HG03571 (cell line): ENCODE measurements at regions not wholly inside any gene's neighbourhood (a gene's known extent, or its start where the extent isn't known, plus 50 kb on each side); places are given as distances from the start of the nearest gene placed in this dataset.
"Not testable (repeated sequence)": the region's sequence is repeated elsewhere in the genome, so short reads cannot be mapped to it uniquely, and the experiment has no call there.

ENCODE experiments used
- ATAC-seq: cut with Tn5 transposase; IDR thresholded peaks from one replicate; pipeline ENCODE4 v1.9.1; 2021; ENCODE audit not compliant: unreplicated experiment

DNA sequence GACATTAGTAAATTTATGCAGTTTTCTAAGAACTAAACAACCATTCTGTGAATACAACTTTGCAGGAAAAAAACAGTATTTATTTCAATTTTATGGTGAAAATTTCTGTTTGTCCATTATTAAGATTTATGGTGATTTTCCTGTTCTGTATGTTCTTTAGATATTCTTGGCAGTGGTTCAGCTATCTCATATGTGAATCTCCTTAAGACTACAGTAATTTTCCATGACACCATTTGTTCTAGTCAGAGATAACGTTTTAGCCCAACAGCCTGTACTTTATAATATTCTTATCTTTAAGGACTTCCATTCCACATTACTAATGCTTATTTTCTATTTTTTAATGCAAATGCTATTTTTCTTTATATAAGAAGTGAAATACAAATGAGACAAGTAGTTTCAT, 504.0 kb downstream of the RFPL4B start:
- ATAC-seq, result no peak

DNA sequence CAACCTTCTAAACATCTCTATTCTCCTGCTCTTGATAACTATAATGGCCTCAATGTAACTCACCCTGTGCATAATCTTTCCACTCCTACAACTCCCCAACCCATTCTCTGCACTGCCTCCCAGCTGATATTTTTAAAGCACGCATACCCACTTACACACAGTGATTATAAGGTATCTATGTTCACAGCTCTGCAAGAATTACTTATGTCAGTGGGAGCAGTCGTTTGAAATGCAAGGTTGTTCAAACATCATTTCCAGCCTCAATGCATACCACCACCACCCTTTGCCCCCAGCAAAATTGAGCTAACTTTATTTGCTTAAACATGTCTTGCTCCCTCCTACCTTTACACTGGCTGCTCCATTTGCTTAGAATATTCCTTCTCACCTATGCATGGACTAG, 506.0 kb downstream of the RFPL4B start:
- no peak for ATAC-seq

DNA sequence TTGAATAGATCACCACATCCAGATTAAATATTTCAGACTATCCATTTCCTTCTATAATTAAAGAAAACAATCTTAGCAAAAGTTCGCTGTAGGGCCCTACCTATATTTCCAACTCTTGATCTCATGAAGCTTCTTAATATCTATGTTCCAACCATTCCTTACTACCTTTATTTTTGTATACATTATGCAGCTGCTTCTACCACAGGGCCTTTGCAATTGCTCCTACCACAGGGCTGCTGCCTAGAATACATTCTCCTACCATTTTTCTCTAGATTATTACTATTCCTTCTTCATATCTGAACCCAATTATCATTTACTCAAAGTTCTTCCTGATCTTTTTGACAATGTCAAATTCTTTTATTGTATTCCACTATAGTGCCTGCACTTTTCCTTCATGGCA, 516.6 kb downstream of the RFPL4B start:
- ATAC-seq, result no peak

DNA sequence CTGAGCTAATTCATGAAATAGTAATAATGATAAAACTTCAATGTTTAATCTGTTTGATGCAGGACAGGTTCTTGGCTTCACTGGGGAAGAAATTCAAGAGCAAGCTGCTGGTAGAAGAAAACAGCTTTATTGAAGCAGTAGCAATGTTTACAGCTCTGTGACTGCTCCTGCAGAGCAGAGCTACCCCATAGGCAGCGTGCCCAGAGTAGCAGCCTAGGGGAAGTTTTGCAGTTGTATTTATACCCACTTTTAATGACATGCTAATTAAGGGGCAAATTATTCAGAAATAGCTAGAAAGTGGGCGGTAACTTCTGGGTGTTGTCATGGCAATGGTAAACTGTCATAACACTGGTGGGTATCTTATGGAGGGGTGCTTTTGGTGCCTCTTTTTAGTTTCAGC, 518.0 kb downstream of the RFPL4B start:
- no peak for ATAC-seq

DNA sequence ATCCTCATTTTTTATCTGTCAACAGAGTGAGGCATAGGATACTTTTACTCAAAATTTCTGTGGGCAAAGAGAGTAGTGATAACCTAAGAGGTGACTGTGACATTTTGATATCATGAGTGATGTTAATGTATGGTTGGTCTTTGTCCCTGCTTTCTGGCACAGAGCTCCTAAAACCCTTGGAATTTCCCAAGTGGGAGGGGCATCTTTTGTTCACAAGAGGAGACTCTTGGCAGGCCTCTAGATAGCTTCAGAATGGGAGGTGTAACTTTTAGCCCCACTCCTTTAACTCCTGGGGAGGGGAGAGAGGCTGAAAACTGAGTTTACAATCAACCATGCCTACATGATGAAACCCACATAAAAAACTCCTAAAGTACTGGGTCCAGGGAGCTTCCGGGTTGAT, 527.8 kb downstream of the RFPL4B start:
- no peak for ATAC-seq

DNA sequence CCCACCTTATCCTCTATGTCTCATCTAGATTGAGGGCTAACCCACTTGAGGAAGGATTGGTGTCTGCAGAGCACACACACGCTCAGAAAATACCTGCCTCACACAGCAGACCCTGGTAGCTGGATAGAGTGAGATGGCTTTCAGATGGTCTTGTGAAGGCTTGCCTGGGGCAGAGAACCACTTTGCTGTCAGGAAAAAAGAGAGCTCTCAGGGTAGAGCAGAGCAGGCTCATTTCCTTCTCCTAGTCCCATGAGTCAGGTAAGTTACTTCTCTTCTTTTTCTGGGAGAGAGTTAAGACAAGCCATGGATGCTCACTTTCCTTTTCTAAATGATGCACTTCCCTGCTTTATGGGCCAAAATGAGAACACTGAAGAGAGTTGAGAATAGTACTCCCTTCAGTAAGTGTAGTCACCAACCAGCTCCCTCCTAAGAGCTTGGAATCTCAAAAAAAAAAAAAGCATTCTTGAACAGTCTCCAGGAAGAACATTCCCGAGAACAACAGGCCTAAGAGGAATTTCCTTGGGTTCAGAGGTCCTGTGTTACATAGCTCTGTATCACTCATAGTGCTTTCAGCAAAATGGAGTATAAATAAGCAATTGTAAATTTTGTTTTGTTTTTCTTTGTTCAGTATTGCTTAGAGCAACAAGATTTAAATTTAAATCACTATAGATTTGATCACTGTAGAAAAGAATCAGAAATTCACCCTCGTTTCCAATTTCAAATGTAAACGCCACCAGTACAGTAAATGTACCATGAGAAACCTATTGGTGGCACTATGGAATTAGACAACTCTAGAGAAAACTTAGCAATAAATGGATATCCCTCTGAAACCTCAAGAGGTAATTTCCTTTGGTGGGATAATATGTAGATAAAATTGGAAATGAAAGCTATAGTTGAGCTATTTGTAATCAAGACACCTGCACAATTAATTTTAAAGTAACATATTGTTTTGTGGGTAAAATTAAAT, 530.3 kb downstream of the RFPL4B start:
- ATAC-seq, result no peak

DNA sequence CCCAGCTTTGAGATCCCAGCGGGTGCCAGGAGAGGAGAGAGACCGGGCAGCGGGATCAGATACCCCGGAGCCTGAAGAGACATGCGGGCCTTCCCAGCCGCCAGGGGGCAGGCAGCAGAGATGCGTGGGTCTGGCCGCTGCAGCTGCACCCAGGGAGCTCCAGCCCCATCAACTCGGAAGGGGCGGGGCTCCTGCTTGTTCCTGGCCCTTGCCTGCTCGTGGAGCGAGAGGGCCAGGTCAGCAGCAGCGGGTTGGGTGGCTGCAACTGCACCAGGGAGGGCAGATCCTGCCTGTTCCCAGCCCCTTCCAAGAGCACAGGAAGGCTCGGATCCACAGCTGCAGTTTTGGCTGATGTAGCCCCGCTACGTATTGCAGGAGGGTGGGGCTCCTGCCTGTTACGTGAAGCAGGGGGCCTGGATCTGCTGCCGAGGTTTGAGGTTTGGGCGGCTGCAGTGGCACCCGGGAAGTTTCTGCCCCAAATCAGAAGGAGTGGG, 532.8 kb downstream of the RFPL4B start:
- no peak for ATAC-seq

DNA sequence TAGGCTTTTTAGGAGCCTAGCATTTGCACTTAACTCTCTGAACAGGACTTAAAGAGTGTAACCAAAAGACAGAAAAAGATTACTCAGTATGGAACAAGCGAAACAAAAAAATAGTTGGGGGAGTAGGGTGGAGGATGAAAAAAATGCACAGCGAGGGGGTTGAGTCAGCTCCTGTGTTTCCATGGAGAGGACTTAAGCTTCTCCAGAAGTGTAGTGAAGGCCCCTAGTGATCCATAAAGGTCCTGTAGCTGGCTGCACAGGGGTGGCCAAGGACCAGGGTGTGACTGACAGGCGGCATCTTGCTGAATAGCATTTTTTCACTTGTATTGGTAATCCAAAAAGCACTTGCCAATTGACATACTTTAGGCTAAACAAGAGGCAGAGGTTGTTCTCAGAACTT, 533.9 kb downstream of the RFPL4B start:
- ATAC-seq, result no peak

DNA sequence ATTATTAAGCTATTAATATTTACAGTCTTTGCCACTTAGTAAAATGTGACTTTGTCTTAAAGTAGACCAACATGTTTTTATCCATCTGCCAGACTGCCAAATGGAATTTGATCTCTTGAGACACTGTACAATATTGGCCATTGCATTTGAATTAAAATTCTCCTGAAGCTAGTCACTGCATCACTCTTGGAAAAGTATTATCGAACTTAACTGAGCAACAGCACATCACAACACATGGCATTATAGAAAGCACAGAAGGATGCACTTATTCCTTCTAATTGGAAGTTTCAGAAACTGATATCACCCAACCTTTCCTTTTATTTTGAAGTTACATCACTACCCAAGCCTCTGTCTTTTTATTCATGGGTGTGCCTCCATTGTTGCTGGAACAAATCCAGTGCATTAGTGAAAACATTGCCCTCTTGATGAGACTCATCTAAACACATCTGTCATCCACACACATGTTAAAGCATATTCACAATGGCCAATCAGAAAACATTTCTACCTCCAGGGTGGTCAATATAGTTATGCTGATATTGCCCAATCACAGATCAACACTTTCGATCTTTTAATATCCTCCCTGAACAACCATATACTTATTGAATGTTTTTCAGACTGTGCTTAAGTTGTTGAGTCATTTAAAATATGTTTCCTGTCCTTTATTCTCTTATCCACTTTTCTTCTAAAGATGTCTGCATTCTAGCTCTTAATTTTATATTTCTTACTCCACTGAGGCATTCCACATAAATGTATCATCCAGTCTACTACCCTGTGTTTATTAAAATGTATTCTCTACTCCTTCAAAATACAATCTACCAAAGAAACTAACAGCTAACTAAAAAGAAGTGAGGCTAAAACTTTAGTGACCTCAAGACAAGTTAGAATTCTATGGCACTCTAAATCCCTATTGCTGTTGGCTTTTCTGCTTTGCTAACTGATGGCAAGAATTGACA, 535.0 kb downstream of the RFPL4B start:
- no peak for ATAC-seq

DNA sequence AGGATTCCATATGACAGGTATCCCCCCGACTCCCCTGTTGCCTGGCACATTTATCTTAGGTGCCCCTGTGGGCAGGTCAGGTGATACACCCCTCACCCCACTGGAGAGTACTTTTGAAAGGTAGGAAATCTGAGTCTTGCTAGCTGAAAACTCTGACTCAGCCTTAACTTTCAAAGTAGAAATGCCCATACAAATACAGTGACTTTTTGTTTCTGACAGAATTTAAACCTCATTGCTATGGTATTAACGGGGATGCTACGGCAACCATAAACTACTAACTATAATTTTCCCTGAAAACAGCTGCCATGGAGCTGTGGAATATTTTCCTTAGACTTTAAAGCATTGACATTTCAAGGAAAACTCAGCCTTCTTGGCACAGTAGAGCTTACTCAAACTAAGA, 536.0 kb downstream of the RFPL4B start:
- no peak for ATAC-seq

DNA sequence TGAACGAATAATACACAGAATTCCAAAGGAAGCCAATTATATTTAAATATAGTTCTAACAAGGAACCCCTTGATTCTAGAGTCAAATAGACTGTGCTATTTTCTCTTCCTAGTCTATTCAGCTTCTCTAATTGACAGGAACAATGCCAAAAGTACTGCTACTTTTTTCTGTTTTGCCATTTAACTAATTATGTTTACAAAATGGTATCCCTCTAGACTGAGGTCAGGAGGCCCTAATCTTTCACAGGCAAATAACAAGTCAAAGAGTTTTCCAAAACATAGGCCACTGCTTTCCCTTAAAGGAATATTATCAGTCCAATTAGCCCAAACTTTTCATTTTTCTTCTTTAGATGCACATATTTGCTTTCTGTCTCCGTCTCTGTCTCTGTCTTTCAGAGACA, 539.3 kb downstream of the RFPL4B start:
- no peak for ATAC-seq

DNA sequence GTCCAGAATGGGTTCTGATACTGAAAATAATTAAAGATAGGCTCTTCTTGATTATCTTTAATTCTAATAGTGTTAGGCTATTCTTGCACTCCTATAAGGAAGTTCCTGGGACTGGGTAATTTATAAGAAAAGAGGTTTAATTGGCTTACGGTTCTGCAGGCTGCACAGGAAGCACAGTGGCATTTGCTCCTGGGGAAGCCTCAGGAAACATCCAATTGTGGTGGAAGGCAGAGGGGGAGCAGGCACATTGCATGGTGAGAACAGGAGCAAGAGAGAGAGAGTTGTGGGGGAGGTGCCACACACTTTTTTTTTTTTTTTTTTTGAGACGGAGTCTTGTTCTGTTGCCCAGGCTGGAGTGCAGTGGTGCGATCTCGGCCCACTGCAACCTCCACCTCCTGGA, 540.3 kb downstream of the RFPL4B start:
- not testable (repeated sequence) for ATAC-seq

DNA sequence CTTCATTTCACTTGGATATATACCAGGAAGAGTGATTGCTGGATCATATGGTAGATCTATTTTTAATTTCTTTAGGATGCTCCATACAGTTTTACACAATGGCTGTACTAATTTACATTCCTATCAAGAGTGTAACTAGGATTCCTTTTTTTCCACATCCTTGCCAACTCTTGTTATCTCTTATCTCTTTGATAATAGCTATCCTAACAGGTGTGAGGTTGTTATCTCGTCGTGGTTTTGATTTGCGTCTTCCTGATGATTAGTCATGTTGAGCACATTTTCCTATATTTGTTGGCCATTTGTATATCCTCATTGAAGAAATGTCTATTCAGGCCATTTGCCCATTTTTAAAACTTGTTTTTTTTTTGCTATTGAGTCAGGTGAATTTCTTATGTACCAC, 552.4 kb downstream of the RFPL4B start:
- no peak for ATAC-seq

DNA sequence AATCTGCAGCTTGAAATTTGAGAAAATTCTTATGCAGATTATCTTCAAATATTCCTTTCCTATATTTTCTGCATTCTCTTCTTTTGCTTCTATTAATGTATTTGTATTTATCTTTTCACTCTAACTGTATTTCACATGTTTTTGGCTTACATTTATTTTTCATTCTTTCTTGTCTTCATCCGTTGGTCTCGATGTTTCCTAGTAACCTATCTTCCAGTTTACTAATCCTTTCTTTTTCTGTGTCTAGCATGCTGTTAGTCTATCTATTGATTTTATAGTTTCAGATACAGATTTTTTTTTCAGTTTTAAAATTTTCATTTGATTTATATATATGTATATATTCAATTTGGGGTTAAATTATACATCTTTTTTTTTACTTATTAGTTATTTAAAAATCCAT, 556.2 kb downstream of the RFPL4B start:
- ATAC-seq, result no peak

DNA sequence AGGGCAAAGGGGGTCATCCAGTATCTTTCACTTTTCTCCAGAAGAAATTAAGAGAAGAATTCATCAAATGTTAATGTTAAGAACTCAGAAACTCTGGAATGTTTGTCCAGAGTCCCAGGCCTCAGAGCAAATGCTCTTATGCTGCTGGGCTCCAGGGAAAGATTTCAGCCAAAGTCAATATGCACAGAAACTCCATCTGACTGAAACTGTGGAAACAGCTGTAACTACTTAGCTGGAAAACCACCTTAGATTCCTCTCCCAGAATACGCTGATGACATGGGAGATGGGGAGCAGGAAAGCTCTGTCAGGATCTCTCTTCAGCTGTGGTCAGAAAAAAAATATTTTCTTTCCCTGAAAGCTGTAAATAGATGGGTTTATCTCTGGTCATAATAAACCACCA, 559.6 kb downstream of the RFPL4B start:
- ATAC-seq, result no peak

DNA sequence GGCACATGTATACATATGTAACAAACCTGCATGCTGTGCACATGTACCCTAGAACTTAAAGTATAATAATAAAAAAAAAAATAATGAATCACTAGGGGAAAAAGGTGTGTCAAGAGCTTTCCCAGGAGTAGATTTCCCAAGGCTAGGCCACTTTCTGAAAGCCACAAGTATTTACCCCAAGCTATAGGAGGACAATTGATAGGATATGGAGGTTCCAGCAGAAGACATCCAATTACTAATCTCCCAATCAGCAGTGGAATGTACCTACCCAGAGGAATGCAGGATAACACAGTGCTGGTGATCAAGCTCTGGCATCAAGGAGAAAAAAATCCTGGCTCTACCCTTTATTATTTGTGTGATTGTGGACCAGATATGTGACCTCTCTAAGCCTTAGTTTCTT, 562.7 kb downstream of the RFPL4B start:
- no peak for ATAC-seq

DNA sequence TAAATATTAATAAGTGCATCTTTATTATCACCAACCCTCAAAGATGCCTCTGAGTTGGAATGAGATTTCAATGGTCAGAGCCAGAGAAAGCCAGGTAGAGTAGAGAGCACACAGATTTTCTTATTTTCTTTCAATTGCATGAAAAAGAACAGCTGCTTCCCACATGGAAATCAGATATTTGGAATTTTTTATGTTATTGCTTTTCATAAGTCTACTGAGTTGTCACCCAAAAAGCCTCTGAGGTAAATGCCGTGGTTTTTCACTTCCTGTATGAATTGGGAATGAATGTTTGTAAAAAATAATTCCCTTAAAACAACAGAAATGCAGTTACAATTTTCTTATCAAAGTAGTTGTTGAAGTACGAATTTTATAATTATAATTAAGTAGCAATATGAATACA, 563.1 kb downstream of the RFPL4B start:
- no peak for ATAC-seq

DNA sequence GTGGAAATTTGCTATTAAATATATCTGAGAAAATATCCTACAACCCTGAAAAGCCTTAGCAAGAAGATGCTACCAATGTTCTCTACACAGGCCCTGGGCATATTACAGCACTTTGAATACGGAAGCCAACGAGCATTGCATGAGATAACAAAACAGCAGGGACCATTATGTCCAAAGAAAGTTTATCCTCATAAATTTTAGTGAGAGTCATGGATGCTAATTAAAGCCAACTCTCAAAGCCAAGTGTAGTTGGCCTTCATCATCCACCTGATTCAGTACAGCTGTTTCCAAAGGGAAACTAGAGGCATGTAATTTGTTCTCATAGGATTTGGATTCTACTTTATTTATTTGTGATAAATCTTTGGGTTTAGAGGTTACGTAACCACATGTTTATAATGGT, 564.8 kb downstream of the RFPL4B start:
- no peak for ATAC-seq

DNA sequence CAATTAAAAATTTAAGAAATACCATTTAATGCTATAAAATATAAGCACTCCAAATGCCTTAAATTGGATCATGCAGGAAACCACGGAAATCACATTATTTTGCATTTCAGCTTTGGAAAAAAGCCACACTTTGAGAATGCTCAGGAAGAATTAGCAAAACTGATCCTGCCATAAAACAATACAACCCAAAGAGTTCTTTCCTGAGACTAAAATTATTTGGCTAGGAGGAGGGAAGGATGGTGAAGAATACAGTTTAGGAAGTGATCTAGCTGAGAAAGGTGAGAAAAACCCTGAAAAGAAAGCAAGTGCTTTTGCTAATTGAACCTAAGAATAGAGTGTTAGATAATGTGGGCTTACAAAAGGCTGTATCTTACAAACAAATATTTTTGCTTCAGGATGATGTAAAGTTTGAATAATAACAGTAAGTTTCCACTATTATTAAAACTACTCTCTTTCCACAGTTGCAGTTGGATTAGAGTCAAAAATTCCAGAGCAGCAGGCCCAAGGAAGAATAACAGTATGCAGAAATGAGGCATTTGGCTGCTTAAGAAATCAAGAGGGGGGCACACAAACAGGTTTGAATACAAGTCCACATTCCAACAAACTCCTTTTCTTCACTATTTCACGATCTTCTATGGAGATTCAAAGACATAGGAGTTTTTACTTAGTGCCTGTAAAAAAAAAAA, 565.4 kb downstream of the RFPL4B start:
- ATAC-seq, result no peak

DNA sequence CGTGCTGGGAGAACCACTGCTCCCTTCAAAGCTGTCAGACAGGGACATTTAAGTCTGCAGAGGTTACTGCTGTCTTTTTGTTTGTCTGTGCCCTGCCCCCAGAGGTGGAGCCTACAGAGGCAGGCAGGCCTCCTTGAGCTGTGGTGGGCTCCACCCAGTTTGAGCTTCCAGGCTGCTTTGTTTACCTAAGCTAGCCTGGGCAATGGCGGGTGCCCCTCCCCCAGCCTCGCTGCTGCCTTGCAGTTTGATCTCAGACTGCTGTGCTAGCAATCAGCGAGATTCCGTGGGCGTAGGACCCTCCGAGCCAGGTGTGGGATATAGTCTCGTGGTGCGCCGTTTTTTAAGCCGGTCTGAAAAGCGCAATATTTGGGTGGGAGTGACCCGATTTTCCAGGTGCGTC, 572.6 kb downstream of the RFPL4B start:
- ATAC-seq, result not testable (repeated sequence)

DNA sequence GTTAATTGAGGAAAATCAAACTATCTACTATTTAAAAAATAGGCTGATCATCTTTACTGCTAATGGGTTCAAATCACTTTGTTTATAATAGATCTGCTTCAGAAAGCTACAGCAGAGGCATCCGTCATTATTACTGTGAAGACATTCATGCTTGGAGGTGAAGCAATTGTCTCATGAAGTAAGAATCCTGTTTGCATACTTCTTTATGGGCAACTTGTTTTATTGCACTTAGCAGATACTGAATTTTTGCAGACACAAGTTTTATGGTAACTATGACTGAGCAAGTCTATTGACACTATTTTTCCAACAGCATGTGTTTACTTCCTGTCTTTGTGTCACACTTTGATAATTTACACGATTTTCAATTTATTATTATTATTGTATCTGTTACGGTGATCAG, 573.9 kb downstream of the RFPL4B start:
- no peak for ATAC-seq
